ENCODE measurements at regions not wholly inside any gene's neighbourhood (a gene's known extent, or its start where the extent isn't known, plus 50 kb on each side); places are given as distances from the start of the nearest gene placed in this dataset.

DNA sequence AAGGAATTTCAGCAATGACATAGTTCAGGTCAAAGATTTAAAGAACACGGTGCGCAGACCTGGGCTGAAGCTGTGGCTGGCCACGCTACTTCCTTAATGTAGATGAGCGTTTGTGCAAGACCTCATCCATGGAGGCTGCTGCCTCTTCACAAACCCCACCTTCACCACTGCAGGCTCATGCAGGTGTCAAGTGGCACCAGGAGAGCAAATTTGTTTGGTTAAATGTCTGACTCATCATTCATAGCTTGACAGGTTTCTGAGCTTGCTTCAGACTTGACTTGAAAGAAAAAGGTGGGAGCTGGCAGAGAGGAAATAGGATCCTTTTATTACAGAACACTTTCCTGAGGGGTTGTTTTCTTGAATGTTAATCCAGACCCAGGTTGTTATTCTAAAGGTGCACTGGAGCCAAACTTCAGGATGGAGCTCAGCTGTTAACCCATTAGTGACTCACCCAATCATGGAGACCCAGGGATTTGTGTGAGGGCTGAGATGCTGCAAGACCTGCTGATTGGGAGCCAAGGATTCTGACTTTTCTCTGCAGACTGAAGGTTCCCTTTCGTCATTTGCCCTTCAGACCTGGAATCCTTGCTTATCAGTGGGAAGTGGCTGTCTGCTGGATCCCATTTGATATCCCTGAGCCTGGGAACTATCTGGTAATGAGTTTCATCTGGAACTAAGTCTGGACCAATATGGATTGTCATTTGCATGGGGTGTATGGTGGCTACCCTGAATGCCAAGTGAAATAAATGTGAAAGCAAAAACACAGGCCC is 315.3 kb downstream of the PTTG2 start:
- DNase-seq (ENCODE audit: low read depth): no peak
- no peak overlapping the region for H3K4me3 ChIP-seq (ENCODE audit: low read depth, low read length)
- TF ChIP-seq, protein P1, sequence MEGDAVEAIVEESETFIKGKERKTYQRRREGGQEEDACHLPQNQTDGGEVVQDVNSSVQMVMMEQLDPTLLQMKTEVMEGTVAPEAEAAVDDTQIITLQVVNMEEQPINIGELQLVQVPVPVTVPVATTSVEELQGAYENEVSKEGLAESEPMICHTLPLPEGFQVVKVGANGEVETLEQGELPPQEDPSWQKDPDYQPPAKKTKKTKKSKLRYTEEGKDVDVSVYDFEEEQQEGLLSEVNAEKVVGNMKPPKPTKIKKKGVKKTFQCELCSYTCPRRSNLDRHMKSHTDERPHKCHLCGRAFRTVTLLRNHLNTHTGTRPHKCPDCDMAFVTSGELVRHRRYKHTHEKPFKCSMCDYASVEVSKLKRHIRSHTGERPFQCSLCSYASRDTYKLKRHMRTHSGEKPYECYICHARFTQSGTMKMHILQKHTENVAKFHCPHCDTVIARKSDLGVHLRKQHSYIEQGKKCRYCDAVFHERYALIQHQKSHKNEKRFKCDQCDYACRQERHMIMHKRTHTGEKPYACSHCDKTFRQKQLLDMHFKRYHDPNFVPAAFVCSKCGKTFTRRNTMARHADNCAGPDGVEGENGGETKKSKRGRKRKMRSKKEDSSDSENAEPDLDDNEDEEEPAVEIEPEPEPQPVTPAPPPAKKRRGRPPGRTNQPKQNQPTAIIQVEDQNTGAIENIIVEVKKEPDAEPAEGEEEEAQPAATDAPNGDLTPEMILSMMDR (conservative IDR thresholded peaks at IDR 0.05; ENCODE audit: low read depth, low read length): no peak

DNA sequence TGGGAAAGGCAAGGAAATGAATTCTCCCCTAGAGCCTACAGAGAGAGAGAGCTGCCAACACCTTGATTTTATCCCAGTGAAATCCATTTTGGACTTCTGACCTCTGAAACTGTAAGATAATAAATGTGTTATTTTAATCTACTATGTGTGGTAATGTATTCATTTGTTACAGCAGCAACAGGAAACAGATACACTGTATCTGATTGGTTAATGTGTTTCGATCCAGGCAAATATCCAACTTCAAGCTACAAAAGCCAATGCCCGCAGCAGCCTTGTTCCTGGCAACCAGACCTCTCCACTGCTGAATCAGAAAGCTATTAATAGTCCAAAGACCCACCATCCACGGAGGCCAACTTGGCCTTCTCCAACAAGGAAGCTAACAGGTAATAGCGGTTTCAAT is 318.1 kb downstream of the PTTG2 start:
- TF ChIP-seq, protein P1 (conservative IDR thresholded peaks at IDR 0.05; ENCODE audit: low read depth, low read length): no peak
- H3K4me3 ChIP-seq (ENCODE audit: low read depth, low read length): no peak overlapping the region
- DNase-seq (ENCODE audit: low read depth): no peak

DNA sequence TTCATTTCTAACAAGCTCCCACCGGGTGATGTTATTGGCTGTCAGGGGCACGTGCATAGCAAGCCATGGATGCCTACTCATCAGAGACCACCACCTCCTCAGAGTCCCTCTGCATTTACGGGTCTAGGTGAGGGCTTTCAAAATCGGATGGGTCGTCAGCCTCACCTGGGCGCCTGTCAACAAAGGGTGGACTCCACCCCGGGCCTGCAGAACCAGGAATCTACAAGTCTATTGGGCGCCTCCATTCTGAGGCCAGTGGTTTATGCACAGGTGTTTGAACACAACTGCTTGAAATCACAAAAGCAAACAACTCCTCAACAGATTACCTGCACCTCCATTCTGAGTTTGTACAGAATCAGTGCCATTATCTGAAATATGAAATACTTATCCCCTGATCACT is 318.9 kb downstream of the PTTG2 start:
- DNase-seq (ENCODE audit: low read depth): no peak
- H3K4me3 ChIP-seq (ENCODE audit: low read depth, low read length): no peak overlapping the region
- TF ChIP-seq, protein P1 (conservative IDR thresholded peaks at IDR 0.05; ENCODE audit: low read depth, low read length): no peak

DNA sequence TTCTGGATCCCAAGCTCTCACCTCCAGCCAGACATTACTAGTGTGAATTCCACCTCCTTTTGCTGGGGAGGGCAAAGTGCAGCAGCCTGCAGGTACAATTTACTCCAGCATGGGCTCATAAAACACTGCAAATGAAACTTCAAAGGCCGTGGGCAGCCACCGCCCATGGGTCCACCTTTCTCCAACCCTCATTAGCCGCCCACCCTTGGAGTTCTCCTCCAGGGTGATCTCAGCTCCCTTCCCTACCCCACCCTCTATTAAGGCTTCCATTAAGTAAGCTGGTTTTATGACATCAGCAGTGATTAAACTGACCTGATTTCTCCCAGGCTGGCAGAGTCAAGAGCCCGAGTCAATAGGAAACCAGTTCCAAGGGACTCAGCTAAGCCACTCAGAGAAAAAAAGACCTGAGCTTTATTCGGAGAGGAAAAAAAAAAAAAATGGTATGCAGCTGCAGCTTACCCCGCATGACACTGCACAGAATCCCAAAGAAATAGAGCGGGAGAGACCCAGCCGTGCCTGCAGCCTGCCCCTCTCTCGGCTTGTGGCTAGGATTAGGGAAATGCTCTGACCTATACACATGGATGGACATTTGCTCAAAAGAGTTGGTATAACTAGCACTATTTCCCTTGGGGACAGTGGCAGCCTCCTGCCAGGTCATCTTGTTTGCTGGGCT is 319.6 kb downstream of the PTTG2 start:
- TF ChIP-seq, protein P1 (conservative IDR thresholded peaks at IDR 0.05; ENCODE audit: low read depth, low read length): no peak
- no peak for DNase-seq (ENCODE audit: low read depth)
- no peak overlapping the region for H3K4me3 ChIP-seq (ENCODE audit: low read depth, low read length)

GRCh38 chr4:38280323-38280706 is 320.1 kb downstream of the PTTG2 start:
- DNase-seq (ENCODE audit: low read depth): no peak
- TF ChIP-seq, protein P1 (conservative IDR thresholded peaks at IDR 0.05; ENCODE audit: low read depth, low read length): no peak
- H3K4me3 ChIP-seq (ENCODE audit: low read depth, low read length): no peak overlapping the region

GRCh38 chr4:38281371-38282071 is 321.3 kb downstream of the PTTG2 start:
- TF ChIP-seq, protein P1 (conservative IDR thresholded peaks at IDR 0.05; ENCODE audit: low read depth, low read length): no peak
- peak; percentile 63 for DNase-seq (ENCODE audit: low read depth)

More at GRCh38 chr4:38281371-38282071, 321.3 kb downstream of the PTTG2 start:
- no peak overlapping the region for H3K4me3 ChIP-seq (ENCODE audit: low read depth, low read length)
